HG03039 (cell line): ENCODE measurements at regions not wholly inside any gene's neighbourhood (a gene's known extent, or its start where the extent isn't known, plus 50 kb on each side); places are given as distances from the start of the nearest gene placed in this dataset.
"Not testable (repeated sequence)": the region's sequence is repeated elsewhere in the genome, so short reads cannot be mapped to it uniquely, and the experiment has no call there.

Experiments used
- ATAC-seq: cut with Tn5 transposase; IDR thresholded peaks from one replicate; pipeline ENCODE4 v1.9.1; 2021; ENCODE audit warnings: mild to moderate bottlenecking, moderate library complexity; ENCODE audit not compliant: unreplicated experiment

GRCh38 chr6:148022279-148022678, 320.4 kb upstream of the SASH1 start:
- not testable (repeated sequence) for ATAC-seq

DNA sequence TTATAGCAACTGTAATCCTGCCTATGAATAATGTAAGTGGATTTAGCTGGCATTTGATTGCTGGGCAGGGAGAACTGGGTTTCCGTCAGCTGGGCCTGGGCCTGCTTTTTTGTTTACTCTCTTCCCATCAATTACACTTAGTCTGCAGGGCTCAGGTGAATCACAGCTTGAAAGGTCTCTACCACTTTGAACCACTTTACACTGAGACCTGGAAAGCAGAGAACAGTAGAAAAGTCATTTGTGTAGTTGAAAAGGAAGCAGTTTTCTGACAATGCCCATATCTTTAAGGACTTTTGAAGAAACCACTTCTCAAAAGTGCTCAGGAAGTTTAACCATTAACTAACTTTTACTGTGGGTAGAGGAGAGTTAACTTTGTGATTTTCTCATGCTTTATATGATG, 315.4 kb upstream of the SASH1 start:
- ATAC-seq, result no peak

DNA sequence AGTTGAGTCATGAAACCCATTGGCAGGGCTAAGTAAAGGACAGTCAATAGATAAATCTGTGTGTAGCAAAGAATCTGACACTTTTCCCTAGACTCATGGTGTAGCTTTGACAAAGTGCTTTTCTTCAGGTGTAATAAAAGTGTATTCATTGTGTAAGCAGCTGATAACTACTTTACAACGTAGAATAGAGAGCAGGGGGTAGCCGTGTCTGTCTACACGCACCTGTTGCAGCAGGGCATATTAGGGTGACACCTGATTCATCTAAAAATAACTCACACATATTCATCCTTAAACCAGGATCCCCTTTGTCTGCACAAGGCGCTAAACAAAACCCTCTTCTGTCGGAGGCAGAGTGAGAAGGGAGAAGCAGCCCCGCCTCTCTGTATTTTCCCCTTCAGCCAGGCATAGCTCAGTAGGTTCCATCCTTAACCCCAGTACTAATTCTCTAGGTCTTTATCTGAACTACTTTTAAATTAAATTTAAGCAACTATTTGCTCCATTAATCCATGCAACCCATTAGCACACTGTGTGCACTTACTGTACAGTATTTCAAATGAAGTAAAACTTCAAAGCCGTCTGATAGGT, 306.7 kb upstream of the SASH1 start:
- ATAC-seq, result no peak

DNA sequence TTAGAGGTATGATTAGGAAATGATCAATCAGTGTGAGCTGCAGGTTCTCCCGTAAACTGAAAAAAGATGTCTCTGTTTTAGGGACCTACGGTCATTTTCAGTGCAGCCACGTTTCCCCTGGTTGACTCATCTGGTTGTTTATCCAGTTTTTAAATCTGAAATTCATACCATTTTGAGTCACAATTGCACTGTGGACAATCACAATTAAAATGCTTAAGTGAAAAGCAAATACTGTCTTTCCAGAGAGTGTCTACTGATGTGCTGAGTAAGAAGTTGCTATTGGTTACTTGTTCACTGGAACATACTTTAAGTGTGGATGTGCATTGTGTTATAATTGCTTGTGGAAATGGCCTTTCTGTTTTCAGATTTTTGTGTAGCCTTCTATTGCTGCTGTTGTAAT, 305.1 kb upstream of the SASH1 start:
- no peak for ATAC-seq

DNA sequence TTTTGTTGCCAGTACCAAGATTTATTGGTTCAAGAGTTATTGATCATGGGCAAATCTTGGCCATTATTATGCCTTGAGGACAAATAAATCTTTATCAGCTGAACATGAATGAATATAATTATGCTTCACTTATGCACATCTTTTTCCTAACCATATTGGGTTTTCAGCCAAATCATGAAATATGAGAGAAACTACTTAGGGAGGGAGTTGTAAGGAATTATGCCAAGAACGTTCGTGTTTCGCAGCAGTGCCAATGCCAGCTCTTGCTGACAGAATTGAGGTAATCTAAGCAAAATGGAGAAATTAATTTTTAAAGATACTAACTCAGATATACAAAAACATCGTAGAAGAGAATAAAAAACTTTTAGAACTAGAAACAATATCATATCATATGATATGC, 301.1 kb upstream of the SASH1 start:
- ATAC-seq, result no peak

GRCh38 chr6:148042536-148042935, 300.1 kb upstream of the SASH1 start:
- ATAC-seq, result no peak

DNA sequence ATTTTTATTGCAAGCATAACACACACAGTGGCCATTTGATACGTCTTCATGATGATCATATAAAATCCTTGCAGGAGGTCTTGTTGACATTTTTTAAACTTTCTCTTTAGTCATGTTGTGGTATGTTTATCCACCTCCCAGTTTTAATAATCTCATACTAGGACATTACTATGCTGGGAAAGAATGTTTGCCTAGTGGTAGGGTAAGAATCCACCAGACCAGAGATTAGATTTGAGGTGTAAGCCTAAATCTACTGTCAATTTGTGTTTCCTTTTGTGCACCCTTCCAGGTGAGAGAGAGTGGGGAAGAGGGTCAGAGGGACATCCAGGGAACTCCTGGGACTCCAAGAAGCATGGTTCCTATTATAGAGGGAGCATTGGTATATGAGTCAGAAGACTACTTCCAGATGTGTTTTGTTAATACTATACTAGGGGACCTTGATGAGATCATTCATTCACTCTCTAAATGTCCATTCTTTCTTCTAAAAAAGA, 298.3 kb upstream of the SASH1 start:
- ATAC-seq, result no peak

DNA sequence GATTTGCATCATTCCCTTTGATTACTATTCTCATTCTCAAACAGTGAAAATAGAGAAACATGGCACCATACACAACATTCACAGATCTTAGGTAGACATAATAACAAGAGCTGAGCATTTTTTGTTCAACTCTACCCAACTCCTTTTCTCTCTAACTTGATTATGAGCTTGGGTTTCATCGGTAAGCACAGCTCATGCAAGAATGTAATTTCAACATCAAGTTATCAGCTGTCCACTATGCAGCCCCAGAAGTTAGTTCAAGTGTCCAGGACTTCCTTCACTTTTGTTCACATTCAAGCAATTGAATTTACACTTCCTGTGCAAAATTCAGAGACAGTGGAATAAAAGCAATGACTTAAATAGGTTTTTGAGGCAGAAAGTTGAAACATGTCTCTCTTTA, 297.7 kb upstream of the SASH1 start:
- ATAC-seq, result no peak

GRCh38 chr6:148053209-148053608, 289.4 kb upstream of the SASH1 start:
- ATAC-seq, result no peak

DNA sequence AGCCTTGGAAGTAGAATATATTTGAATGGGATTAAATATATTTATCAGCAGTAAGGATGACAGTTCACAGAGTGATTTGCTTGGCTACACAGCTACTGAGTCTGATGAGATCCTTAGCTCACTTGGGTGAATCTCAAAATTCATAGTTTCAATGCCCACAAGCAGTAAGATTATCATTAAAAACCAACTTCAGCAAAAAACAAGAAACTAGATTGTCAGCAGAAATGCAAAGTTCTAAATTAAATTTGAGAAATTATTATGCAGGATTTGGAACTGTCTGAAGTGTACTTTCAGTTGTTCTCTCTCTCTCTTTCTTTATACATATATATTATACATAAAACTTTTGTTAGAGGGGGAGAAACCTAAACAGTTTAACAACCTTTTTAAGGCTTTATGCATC, 288.8 kb upstream of the SASH1 start:
- ATAC-seq, result no peak

- no peak for ATAC-seq
These were observed 288.4 kb upstream of the SASH1 start for GRCh38 chr6:148054219-148054618.

DNA sequence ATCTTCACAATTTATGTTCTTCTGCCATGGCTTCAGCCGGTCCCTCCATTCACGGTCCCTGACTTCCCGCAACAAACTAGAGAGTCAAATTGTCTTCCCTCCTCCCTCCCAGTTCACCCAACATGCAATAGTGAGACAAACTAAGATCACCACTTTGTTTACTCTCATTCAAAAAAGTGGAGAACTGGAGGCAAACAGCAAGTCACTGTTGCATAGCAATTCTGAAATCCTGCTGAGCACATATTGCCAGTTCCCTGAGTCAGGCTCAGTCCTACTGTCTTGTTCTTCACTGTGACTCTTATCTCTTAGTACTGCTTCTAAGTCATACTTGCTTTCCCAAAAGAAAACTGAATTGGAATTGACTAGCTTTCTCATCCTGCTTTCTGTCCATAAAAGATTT, 287.2 kb upstream of the SASH1 start:
- ATAC-seq, result no peak

DNA sequence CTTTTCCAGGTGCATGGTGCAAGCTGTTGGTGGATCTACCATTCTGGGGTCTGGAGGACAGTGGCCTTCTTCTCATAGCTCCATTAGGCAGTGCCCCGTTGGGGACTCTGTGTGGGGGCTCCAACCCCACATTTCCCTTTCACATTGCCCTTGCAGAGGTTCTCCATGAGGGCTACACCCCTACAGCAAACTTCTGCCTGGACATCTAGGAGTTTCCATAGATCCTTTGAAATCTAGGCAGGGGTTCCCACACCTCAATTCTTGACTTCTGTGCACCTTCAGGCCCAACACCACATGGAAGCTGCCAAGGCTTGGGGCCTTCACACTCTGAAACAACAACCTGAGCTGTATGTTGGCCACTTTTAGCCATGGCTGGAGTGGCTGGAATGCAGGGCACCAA, 282.8 kb upstream of the SASH1 start:
- ATAC-seq, result no peak

- ATAC-seq, result no peak
These were observed 278.1 kb upstream of the SASH1 start for GRCh38 chr6:148064406-148065134.

- no peak for ATAC-seq
These were observed 274.1 kb upstream of the SASH1 start for GRCh38 chr6:148068437-148069061.

DNA sequence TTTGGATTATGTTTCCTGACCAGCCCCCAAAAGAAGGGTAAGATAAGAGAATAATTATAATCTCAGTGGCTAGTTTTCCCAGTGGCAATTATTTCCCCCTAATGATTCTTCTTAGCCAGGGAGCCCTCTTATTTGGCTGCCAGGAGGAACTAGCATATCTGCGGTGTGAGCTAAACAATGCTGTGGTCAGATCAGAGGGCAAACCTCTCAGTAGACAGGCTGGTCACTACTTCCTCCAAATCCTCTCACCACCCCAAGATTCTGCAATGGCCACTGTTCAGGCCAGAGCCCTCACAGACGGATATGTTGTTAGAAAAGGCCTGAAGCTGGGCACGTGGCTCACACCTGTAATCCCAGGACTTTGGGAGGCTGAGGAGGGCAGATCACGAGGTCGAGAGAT, 273.4 kb upstream of the SASH1 start:
- ATAC-seq, result no peak

GRCh38 chr6:148074291-148074690, 268.3 kb upstream of the SASH1 start:
- no peak for ATAC-seq

- no peak for ATAC-seq
These were observed 267.9 kb upstream of the SASH1 start for GRCh38 chr6:148074738-148075137.

DNA sequence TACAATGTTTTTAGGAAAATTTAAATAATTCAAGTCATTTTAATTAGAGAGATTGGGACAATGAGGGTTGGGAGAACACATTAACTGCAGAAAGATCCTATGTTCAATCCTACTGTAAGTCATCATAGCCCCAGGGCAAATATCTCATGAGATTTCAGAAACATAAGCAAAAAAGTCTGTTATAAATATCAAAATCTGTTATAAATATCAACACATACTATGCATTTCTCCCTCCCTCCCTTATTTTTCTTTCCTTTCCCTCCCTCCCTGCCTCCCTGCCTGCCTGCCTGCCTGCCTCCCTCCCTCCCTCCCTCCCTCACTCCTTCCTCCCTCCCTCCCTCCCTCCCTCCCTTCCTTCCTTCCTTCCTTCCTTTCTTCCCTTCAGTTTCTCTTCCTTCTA, 267.3 kb upstream of the SASH1 start:
- ATAC-seq, result no peak

GRCh38 chr6:148076051-148076450, 266.6 kb upstream of the SASH1 start:
- no peak for ATAC-seq

DNA sequence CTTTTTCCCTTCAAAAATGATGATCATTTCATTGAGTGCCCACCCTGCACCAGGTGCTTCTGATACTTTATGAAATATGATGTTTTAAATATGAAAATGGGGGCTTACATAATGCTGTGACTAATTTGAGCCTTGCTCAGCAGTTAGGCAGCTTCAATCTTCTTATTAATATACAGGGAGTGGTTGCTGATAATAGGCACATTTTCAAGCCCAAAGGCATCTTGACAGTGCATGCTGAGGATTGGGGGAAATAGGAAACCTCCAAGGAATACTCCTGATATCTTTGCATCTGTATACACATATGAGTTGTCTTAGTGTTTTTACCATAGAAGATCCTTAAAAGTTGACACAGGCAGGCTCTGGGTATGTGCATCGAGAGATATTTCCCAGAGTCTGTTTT, 262.3 kb upstream of the SASH1 start:
- no peak for ATAC-seq

- ATAC-seq, result no peak
These were observed 261.6 kb upstream of the SASH1 start for GRCh38 chr6:148081076-148081475.
